Neural progenitor cell (in vitro differentiated cells): ENCODE measurements at regions not wholly inside any gene's neighbourhood (a gene's known extent, or its start where the extent isn't known, plus 50 kb on each side); places are given as distances from the start of the nearest gene placed in this dataset.

Source experiments
- DNase-seq: peaks from one replicate; pipeline ENCODE4 v3.0.0-alpha.2; 2016; ENCODE audit warnings: low spot score
- H2AFZ ChIP-seq: fragments of 200-600 bp; sonication (generic); replicated peaks from 2 replicates; pipeline ENCODE4 v1.6.1; 2016; ENCODE audit warnings: antibody characterized with exemption
- H3F3A ChIP-seq: fragments of 200-600 bp; sonication (generic); 2 replicates; pipeline ENCODE4 v1.6.1; 2016; ENCODE audit warnings: antibody characterized with exemption, low read depth
- H3K27ac ChIP-seq: fragments of 200-600 bp; sonication (generic); 2 replicates; pipeline ENCODE4 v1.5.1; 2016; ENCODE audit warnings: mild to moderate bottlenecking
- H3K27me3 ChIP-seq: fragments of 200-600 bp; sonication (generic); 2 replicates; pipeline ENCODE4 v1.6.1; 2016; ENCODE audit warnings: mild to moderate bottlenecking, moderate library complexity
- H3K36me3 ChIP-seq: fragments of 200-600 bp; sonication (generic); 2 replicates; pipeline ENCODE4 v1.5.1; 2016
- H3K4me1 ChIP-seq: fragments of 200-600 bp; sonication (generic); 2 replicates; pipeline ENCODE4 v1.6.1; 2016; ENCODE audit warnings: mixed run types
- H3K4me2 ChIP-seq: fragments of 200-600 bp; sonication (generic); 2 replicates; pipeline ENCODE4 v1.6.1; 2016
- H3K4me3 ChIP-seq: fragments of 200-600 bp; sonication (generic); 2 replicates; pipeline ENCODE4 v1.5.1; 2016
- H3K79me2 ChIP-seq: fragments of 200-600 bp; sonication (generic); 2 replicates; pipeline ENCODE4 v1.6.1; 2016; ENCODE audit warnings: low read depth
- H3K9ac ChIP-seq: fragments of 200-600 bp; sonication (generic); 2 replicates; pipeline ENCODE4 v1.6.1; 2016
- H3K9me3 ChIP-seq: fragments of 200-600 bp; sonication (generic); 2 replicates; pipeline ENCODE4 v1.5.1; 2016; ENCODE audit warnings: low read depth
- H4K20me1 ChIP-seq: fragments of 200-600 bp; sonication (generic); 2 replicates; pipeline ENCODE4 v1.6.1; 2016; ENCODE audit warnings: low read depth
- H3K27ac Mint-ChIP-seq: 3 replicates; pipeline ENCODE4 v1.8.0; 2021; ENCODE audit warnings: mixed read lengths
- H3K27me3 Mint-ChIP-seq: 2 replicates; pipeline ENCODE4 v1.8.0; 2022; ENCODE audit warnings: low read depth, mild to moderate bottlenecking, inconsistent platforms, moderate library complexity, mixed read lengths; ENCODE audit not compliant: insufficient read depth
- H3K36me3 Mint-ChIP-seq: 3 replicates; pipeline ENCODE4 v1.8.0; 2021; ENCODE audit warnings: mixed read lengths
- H3K4me1 Mint-ChIP-seq: 3 replicates; pipeline ENCODE4 v1.8.0; 2021; ENCODE audit warnings: mixed read lengths
- H3K4me3 Mint-ChIP-seq: 3 replicates; pipeline ENCODE4 v1.8.0; 2021; ENCODE audit warnings: mild to moderate bottlenecking, moderate library complexity, mixed read lengths
- H3K9me3 Mint-ChIP-seq: 3 replicates; pipeline ENCODE4 v1.8.0; 2020; ENCODE audit warnings: mixed read lengths
- CTCF ChIP-seq: fragments of 200-600 bp; sonication (generic); IDR thresholded peaks from 2 replicates; pipeline ENCODE4 v1.5.1; 2017; ENCODE audit warnings: antibody characterized with exemption, mild to moderate bottlenecking
- EZH2 ChIP-seq: fragments of 200-600 bp; sonication (generic); IDR thresholded peaks from 2 replicates; pipeline ENCODE4 v1.6.1; 2017; ENCODE audit warnings: antibody characterized with exemption, mild to moderate bottlenecking, moderate library complexity
- EZH2phosphoT487 ChIP-seq: fragments of 200-600 bp; sonication (generic); IDR thresholded peaks from 2 replicates; pipeline ENCODE4 v1.6.1; 2017; ENCODE audit warnings: antibody characterized with exemption

GRCh38 chr6:164756723-164757122 lies 552.7 kb downstream of the C6orf118 start:
- Histone ChIP-seq H2AFZ (no peak overlapping the region), H3K27ac (no peak overlapping the region)
- TF ChIP-seq CTCF (no peak), EZH2 (no peak), EZH2phosphoT487 (no peak)

GRCh38 chr6:164756142-164756541 lies 553.3 kb downstream of the C6orf118 start:
- Histone ChIP-seq H3K36me3 (no peaks in the 10 kb centered on the region), H3K9me3 (no peaks in the 10 kb centered on the region), H4K20me1 (no peaks in the 10 kb centered on the region), H3K27ac (no peak overlapping the region), H3K4me1 (peaks cover 10% of the 10 kb centered on the region), H3K79me2 (no peaks in the 10 kb centered on the region), H3K4me2 (no peak overlapping the region), H2AFZ (no peak overlapping the region), H3K4me3 (no peak overlapping the region), H3K27me3 (no peaks in the 10 kb centered on the region), H3F3A (no peaks in the 10 kb centered on the region), H3K9ac (no peak overlapping the region)
- DNase-seq: peak; percentile 9
- Mint-ChIP-seq H3K27me3 (peaks cover 2% of the 10 kb centered on the region), H3K4me1 (peaks cover 10% of the 10 kb centered on the region), H3K27ac (no peak overlapping the region), H3K9me3 (peaks cover 9% of the 10 kb centered on the region), H3K4me3 (no peak overlapping the region), H3K36me3 (no peaks in the 10 kb centered on the region)
- no peak for TF ChIP-seq EZH2
- TF ChIP-seq EZH2phosphoT487: no peak
- no peak for TF ChIP-seq CTCF

More at GRCh38 chr6:164756723-164757122, 552.7 kb downstream of the C6orf118 start:
- Histone ChIP-seq H3F3A (no peaks in the 10 kb centered on the region), H3K4me1 (peaks cover 10% of the 10 kb centered on the region), H3K9me3 (no peaks in the 10 kb centered on the region), H4K20me1 (no peaks in the 10 kb centered on the region), H3K4me2 (no peak overlapping the region), H3K4me3 (no peak overlapping the region), H3K9ac (no peak overlapping the region), H3K79me2 (no peaks in the 10 kb centered on the region), H3K27me3 (no peaks in the 10 kb centered on the region), H3K36me3 (no peaks in the 10 kb centered on the region)
- Mint-ChIP-seq H3K4me3 (no peak overlapping the region), H3K27ac (no peak overlapping the region), H3K9me3 (peaks cover 9% of the 10 kb centered on the region), H3K27me3 (peaks cover 2% of the 10 kb centered on the region), H3K36me3 (no peaks in the 10 kb centered on the region), H3K4me1 (peaks cover 10% of the 10 kb centered on the region)
- DNase-seq: no peak

GRCh38 chr6:164753517-164753916 lies 555.9 kb downstream of the C6orf118 start:
- no peaks in the 10 kb centered on the region for H3K79me2 ChIP-seq
- peaks cover 10% of the 10 kb centered on the region for H3K4me1 ChIP-seq
- no peak overlapping the region for H3K4me2 ChIP-seq
- H4K20me1 ChIP-seq: no peaks in the 10 kb centered on the region
- no peaks in the 10 kb centered on the region for H3K9me3 ChIP-seq
- H2AFZ ChIP-seq: no peak overlapping the region
- H3K27me3 ChIP-seq: no peaks in the 10 kb centered on the region
- Mint-ChIP-seq H3K4me3 (no peak overlapping the region), H3K27ac (no peak overlapping the region), H3K27me3 (peaks cover 1% of the 10 kb centered on the region), H3K9me3 (peaks cover 4% of the 10 kb centered on the region), H3K4me1 (peaks cover 10% of the 10 kb centered on the region), H3K36me3 (no peaks in the 10 kb centered on the region)
- TF ChIP-seq EZH2phosphoT487: no peak
- TF ChIP-seq CTCF: no peak
- no peak for TF ChIP-seq EZH2
- no peak for DNase-seq
- H3F3A ChIP-seq: no peaks in the 10 kb centered on the region
- no peak overlapping the region for H3K9ac ChIP-seq
- H3K4me3 ChIP-seq: no peak overlapping the region
- H3K36me3 ChIP-seq: no peaks in the 10 kb centered on the region
- H3K27ac ChIP-seq: no peak overlapping the region
